HT1080 (cell line): ENCODE measurements at regions not wholly inside any gene's neighbourhood (a gene's known extent, or its start where the extent isn't known, plus 50 kb on each side); places are given as distances from the start of the nearest gene placed in this dataset.

Experiments used
- DNase-seq: peaks from one replicate; pipeline ENCODE4 v3.0.0-alpha.2; 2015; ENCODE audit warnings: low read depth

DNA sequence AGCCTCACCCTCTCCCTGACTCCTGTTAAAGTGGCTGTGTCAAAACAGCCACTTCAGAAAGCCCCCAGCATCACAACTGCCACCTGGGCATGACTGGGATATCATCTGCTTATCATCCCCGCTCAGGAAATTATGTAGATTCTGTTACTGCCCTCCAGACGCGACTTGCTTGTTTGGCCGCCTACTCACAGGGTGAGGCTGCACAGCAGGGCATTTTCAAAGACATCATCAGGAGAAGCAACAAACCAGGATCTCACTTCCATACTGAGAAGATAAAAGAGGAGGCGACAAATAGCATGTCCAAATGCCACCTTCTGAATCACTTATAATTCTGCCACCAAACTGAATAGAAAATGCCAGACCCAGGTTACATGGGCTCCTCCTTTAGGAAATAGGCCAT, 94.8 kb downstream of the MIS18A start:
- DNase-seq: no peak

DNA sequence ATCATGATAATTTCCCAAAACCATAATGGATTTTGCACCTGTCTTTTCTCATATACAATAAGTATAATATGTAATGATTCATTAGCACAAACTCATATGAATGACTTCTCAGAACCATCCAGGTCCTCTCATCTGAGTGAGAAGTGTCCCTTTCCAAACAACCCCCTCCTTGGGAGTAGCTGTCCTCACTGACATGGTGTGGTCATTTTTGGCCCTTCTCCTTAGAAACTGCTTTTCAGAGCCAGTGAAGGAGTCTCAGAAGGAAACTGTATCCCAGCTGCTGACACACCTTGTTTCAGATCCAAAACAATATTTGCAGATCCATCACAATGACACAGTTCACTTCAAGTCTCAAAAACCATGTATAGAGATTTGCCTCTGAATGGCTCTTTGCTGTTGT, 95.5 kb downstream of the MIS18A start:
- no peak for DNase-seq

DNA sequence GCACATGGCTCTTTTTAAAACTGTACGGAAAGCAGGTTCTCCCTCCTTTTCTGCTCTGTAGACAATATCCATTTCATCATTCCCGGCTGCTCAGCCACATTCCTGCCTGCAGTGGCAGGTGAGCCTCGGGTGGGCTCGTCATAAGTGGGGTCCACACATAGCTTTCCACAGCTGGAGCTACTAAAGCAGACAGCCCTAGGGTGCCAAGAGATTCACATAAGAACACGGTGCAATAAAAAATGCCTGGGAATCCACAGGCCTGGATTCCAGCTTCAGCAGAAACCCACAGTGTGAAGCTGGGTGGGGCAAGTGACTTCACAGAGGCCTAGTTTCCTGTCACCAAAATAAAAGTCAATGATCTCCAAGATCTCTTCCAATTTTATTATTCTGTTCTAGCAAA, 96.4 kb downstream of the MIS18A start:
- no peak for DNase-seq

DNA sequence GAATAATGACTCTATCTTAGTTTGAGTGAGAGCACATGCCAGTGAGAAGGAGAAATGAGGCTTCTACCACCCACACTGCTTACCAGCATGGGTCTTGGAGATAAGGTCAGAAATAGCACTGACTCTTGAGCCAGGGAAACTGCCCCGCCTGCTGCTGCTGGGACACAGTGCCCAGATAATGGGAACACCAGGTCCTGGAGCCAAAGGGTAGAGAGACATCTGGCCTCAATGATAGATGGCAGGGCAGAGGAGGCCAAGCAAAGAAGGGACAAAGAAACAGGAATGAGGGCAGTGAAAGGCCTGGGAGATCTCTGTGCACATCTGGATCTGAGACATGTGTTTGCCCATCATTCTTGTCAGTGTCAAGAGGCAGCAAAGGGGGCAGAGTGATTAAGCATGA, 97.4 kb downstream of the MIS18A start:
- no peak for DNase-seq

DNA sequence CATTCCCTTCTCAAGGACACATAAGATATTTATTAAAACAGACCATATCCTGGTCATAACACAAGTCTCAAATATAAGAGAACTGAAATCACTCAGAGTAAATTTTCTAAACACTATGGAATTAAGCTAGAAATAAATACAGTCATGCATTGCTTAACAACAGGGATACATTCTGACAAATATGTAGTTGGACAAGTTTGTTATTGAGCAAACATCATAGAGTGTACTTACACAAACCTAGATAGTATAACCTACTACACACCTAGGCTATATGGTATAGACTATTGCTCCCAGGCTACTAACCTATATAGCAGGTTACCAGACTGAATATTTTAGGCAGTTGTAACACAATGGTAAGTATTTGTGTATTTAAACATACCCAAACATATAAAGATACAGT, 104.0 kb downstream of the MIS18A start:
- DNase-seq: no peak

DNA sequence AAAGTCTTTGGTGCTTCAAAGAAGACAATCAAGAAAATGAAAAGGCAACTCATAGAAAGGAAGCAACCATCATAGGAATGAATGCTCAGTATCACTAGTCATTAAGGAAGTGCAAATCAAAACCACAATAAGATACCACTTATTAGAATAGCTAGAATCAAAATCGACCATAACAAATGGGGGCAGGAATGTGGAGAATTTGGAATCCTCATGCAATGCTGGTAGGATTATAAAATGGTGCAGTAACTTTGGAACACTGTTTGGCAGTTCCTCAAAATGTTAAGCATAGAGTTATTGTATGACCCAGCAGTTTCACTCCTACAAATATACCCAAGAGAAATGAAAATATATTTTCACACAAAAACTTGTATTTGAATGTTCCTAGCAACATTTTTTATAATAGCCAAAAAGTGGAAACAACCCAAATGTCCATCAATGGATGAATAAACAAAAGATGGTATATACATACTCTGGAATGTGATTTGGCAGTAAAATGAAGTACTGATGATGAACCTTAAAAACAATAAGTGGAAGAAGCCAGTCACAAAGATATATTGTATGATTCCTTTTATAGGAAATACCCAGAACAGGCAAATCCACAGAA, 105.6 kb downstream of the MIS18A start:
- no peak for DNase-seq

DNA sequence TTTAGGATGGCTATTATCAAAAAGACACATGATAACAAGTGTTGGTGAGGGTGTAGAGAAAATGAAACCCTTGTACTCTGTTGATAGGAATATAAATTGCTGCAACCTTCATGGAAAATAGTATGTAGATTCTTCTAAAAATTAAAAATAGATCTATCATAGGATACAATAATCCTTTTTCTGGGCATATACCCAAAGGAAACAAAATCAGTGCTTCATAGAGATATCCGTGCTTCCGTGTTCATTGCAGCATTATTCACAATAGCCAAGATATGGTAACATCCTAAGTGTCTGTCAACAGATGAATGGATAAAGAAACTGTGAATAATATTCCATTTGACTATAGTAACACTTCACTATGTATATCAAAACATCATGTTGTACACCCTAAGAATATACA, 106.7 kb downstream of the MIS18A start:
- no peak for DNase-seq

DNA sequence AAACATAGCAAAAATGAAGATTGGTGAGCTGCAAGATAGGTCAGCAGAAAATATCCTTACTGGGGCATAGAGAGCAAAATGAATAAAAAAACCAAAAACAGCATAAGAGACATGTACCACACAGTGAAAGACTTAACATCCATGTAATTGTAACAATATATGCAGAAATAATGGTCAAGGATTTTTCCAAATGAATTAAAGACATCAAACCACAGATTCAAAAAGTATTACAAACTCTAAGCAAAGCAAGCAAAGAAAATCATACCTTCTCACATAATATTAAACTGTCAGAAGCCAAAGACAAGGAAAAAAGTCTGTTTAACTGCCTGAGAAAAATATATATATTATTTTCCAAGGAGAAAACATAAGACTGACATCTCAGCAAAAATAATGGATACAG, 111.3 kb downstream of the MIS18A start:
- DNase-seq: no peak

DNA sequence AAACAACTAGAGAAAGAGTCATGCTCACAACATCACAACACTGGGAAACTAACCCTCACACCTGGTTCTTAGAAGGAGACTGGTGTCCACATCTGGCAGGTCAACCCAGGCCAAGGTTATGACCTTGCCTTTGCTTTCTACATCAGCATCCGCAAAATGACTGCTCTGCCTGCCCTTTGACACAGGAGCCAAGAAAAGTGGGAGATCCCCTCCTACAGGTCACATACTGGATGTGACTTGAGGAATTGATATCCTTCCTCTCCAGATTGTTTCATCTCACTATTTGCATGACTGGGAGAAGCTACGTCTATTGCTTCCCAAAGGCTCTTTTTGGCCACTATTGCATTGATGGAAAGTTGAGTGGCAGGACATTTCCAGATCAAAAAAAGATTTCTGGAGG, 115.5 kb downstream of the MIS18A start:
- no peak for DNase-seq

DNA sequence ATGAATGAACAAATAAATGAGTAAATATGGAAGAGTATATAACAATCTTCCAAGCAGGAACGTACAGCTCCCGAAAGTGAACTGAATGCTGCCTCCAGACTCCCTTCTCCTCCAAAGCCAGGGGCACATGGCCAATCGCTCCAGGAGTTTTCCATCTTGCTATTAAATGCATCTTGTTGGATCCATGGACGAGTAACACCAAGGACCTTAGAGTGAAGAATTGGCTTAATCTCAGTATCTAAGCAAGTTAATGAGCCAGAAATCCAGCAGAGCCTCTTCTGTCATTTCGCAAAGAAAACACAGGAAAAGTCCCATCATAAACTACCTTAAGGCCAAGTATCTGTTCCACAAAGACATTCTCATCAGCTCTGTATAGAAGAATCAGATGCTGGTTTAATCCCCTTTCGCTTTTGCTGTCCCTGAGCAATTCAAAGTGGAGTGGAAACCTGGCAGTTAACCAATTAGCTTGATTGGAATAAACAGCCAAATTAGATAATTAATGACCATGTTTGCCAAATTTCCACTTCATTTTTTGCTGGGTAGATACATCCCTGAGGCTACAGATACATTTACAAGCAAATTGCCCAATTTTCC, 116.0 kb downstream of the MIS18A start:
- no peak for DNase-seq

DNA sequence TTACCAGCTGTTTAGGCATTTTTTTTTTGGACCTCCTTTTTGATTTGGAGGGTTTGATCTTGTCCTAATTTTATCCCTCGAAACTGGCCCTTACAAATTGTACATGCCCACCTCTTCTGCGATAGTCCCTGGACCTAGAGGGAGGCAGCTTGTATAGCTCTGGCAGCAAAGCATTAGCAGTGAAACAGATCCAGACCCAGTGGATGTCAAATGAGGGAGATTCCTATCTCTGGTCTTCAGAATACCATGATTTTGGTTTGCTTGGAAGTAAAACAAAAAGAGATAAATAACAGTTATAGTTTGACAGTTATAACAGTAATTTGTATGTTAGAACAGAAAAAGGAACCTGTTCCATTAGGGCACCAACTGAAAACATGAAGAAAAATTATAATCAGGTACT, 123.6 kb downstream of the MIS18A start:
- DNase-seq: no peak

DNA sequence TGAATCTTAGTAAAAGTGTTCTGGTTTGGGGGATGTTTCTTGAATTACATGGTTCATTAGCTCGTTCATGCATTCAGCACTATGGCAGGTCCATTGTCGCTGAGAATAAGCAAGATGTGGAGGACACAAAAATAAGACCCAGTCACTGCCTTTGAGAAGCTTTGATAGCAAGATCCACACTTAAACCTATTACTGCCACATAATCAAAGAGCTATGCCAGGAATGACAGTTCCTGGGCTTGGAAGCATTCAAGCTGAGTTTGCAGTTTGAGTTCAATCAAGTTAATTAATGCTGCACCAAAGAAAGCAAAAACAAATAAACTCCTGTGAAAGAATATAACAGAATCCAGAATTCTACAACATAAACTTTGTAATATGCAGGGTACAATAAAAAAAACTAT, 131.8 kb downstream of the MIS18A start:
- DNase-seq: no peak

DNA sequence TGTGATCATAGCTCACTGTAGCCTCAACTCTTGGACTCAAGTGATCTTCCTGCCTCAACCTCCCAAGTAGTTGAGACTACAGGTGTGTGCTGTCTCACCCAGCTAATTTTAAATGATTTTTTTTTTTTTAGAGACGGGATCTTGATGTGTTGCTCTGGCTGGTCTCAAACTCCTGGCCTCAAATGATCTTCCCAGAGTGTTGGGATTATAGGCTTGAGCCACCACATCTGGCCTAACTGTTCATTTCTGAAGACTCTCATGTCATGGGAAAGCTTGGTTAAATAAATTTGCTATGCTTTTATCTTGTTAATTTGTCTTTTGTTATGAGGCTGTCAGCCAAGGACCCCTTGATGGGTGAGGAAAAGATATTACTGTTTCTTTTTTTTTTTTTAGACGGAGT, 134.0 kb downstream of the MIS18A start:
- DNase-seq: no peak

DNA sequence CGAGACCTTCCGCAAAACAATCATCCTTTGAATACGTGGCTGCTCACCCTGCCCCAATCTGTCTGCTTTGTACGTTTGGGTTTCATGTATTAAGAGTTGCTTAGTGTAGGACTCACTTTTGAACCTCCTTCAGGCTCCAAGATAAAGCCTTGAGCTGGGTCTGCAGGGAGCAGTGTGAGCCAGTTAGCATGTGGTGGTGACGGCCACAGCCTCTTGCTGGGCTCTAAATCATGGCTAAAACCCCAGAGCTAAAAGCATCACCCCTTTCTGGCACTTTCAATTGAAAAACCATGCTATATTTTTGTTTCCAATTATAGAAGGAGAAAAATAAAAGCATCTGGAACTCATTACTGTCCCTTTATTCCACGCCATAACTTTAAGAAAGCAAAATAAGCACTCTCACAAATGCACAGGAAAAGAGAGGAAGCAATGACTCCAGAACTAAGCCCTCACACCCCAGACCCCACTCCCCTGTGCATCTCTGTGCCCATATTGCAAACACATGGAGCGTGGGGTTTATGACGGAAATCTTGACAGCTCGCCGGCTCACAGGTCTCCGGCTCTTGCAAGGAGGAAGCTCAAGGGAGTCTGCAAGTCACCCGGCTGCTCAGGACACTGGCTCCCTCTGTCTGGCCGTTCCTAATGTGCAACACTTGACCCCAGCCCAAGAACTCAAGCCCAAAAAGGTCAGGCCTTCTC, 135.5 kb downstream of the MIS18A start:
- no peak for DNase-seq

DNA sequence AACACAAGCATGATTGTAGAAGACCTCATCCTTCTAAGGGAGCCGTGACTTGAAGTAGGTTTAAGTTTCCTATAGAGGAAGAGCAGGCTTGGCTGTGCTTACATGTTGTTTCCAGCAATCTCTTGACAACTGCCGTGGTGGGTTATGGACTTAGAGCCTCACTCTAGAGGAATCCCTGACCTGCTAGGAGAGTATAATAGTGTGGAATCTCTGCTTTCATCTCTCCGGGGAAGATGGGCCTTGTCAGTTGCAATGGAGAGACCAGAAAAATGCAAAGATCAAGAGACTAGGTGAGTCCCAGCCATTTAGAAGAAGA, 137.6 kb downstream of the MIS18A start:
- DNase-seq: no peak

DNA sequence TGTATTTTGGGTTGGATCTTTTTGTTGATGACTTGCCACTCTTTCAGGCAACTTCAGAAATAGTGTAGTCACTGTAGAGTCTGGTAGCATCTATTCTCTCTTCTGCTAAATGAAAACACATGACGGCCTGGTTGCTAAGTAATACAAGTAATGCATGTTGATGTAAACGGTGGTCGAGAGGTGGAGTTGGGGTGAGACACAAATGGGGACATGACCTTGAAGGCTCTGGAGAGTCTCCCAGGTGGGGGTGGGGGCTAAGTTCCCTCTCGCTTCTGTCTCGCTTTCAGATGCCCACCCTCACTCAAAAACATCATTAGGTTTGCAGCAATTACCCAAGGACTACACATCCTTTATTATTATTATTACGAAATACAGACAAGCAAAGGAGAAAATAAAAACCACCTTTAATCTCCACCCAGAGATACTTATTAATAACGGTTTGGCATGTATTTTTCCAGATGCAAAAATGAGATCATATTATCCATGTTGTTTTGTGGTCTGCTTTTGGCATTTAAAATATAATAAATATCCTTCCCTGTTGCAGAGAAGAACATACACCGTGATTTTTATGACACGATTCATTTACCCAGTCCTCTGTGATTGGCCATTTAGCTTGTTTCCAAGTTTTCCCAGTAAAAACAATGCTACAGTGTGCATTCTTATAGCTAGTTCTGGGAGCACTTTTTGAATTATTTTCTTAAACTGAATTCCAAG, 138.1 kb downstream of the MIS18A start:
- no peak for DNase-seq

DNA sequence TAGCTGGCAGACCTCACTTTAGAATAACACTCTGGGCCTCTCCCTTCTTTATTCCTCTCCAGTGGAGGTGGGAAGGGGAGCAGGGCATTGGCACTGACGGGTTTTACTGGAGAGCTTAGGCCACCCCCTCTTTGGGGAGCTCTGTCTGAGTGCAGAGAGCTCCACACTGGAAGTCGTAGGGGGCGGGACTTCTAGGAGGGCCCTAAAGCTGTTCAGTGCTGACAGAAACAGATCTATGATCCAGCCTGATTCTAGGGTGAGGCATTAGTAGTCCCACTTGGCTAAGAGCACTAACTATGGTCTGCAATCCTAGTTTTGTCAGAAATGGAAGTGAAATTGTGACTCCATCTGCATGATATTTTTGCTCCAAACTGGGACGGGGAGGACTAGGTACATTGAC, 138.7 kb downstream of the MIS18A start:
- DNase-seq: no peak

DNA sequence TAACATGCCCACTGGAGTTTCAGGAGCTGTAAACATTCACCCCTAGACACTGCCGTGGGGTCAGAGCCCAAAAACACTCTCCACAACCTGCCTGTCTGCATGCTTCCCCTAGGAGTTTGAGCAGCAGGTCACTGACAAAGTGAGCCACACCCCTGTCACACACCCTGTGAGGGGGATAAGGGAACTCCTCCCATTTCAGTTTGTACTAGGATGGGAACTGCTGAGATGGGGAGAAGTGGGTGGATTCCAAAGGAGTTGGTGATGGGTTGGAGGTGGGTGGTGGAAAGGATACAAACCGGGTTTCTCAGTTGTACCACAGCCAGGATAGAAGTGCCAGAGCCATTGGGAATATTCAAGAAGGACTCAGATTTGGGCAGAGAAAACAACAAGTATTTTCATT, 140.2 kb downstream of the MIS18A start:
- no peak for DNase-seq

DNA sequence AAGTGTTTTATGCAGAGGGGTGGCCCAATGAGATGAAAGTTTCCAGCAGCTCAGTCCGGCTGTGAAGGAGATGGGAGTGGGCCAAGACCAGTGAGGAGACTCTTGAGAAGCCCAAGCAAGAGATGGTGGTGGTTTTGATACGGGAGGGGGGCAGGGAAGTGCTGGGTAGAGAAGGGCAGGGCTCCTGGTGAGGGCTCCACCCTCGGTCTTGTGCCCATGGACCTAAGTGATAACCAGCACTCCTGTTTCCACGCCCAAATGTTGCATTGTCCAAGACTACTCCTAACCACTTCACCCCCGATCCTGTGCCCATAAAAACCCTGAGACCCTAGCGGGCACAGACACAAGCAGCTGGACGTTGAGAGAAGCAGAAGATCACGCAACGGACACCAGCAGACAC, 140.9 kb downstream of the MIS18A start:
- no peak for DNase-seq

DNA sequence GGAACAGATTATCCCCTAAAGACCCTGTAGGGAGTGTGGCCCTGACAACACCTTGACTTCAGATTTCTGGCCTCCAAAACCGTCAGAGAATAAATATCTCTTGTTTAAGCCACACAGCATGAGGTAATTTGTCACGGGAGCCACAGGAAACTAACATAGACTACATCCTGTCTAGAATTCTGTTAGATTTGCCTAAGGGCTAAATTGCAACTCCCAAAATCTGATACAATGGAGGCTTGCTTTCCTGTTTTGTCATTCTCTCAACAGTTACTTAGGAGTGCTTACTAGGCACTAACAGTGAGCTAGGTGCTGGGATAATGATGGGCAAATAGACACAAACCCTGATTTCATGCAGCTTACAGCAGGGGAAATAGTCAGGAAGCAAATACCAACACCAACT, 141.6 kb downstream of the MIS18A start:
- DNase-seq: no peak

DNA sequence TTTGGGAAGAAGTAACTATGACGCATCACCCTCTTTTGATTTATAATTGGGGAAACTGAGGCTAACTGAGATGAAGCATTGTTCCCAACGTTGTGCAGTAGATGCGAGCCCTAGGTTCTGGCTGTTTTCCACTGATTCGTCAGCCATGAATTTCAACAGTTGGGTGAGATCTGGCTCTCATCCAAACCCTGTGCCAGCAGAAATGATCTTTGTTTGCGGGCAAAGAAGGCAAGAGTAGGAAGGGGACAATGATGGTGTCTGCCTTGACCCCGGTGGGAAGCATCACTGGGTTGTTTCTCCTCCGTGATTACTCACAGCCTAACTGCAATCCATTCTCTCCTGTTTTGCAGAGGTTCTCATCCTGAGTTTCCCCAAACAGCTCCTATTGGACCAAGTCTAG, 142.3 kb downstream of the MIS18A start:
- DNase-seq: peak; percentile 13

DNA sequence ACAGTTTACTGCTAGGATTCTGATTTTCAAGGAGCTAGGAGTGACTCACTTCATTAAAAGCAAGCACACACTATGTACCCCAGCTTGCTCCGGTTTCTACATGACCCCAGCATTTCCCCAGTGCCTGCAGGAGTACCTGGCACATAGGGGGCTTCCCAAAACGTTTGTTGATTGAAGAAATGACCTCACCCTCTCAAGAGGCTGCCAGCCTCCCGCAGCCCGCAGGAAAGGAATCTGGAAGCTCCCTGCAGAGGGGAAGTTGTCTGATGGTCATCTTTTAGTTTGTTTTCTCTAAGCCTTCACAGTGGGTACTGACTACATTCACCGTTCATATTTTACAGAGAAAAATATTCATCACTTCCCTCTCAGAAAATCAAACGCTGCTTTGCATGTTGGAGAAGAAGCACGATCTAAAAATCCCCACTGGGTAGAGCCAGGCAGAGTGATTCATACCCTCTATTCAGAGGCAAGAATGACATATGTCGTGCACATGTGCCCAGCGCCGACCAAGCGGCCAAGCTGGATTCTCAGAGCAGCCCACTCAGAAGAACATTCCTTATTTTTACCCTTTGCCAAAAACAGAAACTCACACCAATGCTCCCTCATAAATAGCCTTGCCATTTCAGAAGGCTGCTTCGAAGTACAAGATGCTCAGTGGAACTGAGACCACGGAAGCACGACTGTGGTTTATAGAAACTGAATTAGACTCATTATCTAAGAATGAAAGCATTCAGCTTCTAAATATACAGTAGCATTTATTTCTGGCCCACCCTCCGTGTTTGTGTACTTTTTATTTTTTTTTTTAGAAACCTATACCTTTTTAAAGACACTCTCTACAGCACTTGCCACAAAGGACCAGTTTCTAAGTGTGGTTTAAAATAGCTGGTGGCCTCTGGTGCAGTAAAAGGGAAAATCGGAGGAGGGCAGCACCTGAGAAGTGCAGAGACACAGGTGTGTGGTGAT, 143.2 kb downstream of the MIS18A start:
- no peak for DNase-seq
